Left lung (tissue), 4 donors: ENCODE measurements at regions not wholly inside any gene's neighbourhood (a gene's known extent, or its start where the extent isn't known, plus 50 kb on each side); places are given as distances from the start of the nearest gene placed in this dataset.

Experiments used
- ATAC-seq: fragments of 200-7000 bp; cut with Tn5 transposase; one replicate; pipeline ENCODE4 v1.9.1; 2020; ENCODE audit warnings: moderate library complexity
- DNase-seq, 4 donors: peaks; one replicate each; pipeline ENCODE4 v3.0.0-alpha.2; 2013 to 2020
- H3K27ac ChIP-seq, 2 donors: fragments of 200-600 bp; sonication (generic) in 1 of 2; one replicate each; pipeline versions ENCODE4 v1.5.0 to v1.8.0; 2020 to 2021
- H3K27me3 ChIP-seq, 2 donors: fragments of 200-600 bp; sonication (generic) in 1 of 2; one replicate each; pipeline versions ENCODE4 v1.5.0 to v1.8.0; 2020 to 2021
- H3K36me3 ChIP-seq, 2 donors: fragments of 200-600 bp; sonication (generic) in 1 of 2; one replicate each; pipeline versions ENCODE4 v1.5.0 to v1.8.0; 2020 to 2021
- H3K4me1 ChIP-seq, 2 donors: fragments of 200-600 bp; one replicate each; pipeline ENCODE4 v1.8.0; 2021
- H3K4me3 ChIP-seq, 2 donors: fragments of 200-600 bp; sonication (generic) in 1 of 2; one replicate each; pipeline versions ENCODE4 v1.5.0 to v1.8.0; 2020 to 2021; ENCODE audit warnings: mild to moderate bottlenecking in 1 of 2
- H3K9me3 ChIP-seq, 2 donors: fragments of 200-600 bp; sonication (generic) in 1 of 2; one replicate each; pipeline versions ENCODE4 v1.5.0 to v1.8.0; 2020 to 2021
- CTCF ChIP-seq, 2 donors: fragments of 200-600 bp; sonication (generic) in 1 of 2; IDR thresholded peaks; one replicate each; pipeline versions ENCODE4 v1.5.0 to v1.8.0; 2021; ENCODE audit warnings: antibody characterized with exemption in 2 of 2
- intact Hi-C, 2 donors: fragments of 100-400 bp; cut with DNase I; formaldehyde crosslinking; loops; one replicate each; pipeline versions ENCODE4 v1.11.2 to v1.14.2; 2022
- donor health status: DM: no; HTN: yes; CAD: no.
- donor health status: DM: no; HTN: no; CAD: no.

GRCh38 chr4:136355970-136356369 lies 1176.3 kb downstream of the PCDH18 start:
- DNase-seq (no peak), ATAC-seq (no peak)
- intact Hi-C loops: no loop called here
- Histone ChIP-seq H3K4me3 (no peak overlapping the region), H3K27me3 (no peaks in the 10 kb centered on the region), H3K4me1 (no peaks in the 10 kb centered on the region), H3K27ac (no peak overlapping the region), H3K36me3 (no peaks in the 10 kb centered on the region), H3K9me3 (no peaks in the 10 kb centered on the region)
- no peak for TF ChIP-seq CTCF (IDR thresholded peaks at IDR 0.05)

GRCh38 chr4:136343340-136343739 lies 1189.0 kb downstream of the PCDH18 start:
- no peaks in the 10 kb centered on the region for H3K27me3 ChIP-seq
- no peak overlapping the region for H3K27ac ChIP-seq
- ATAC-seq (no peak), DNase-seq (no peak)
- H3K4me3 ChIP-seq: no peak overlapping the region
- intact Hi-C loops: no loop called here
- no peak for TF ChIP-seq CTCF (IDR thresholded peaks at IDR 0.05)
- H3K9me3 ChIP-seq: peaks cover 0 to 12% of the 10 kb centered on the region in 2 donors
- no peaks in the 10 kb centered on the region for H3K36me3 ChIP-seq
- no peaks in the 10 kb centered on the region for H3K4me1 ChIP-seq

GRCh38 chr4:136342666-136343065 lies 1189.6 kb downstream of the PCDH18 start:
- no peak for TF ChIP-seq CTCF (IDR thresholded peaks at IDR 0.05)

DNA sequence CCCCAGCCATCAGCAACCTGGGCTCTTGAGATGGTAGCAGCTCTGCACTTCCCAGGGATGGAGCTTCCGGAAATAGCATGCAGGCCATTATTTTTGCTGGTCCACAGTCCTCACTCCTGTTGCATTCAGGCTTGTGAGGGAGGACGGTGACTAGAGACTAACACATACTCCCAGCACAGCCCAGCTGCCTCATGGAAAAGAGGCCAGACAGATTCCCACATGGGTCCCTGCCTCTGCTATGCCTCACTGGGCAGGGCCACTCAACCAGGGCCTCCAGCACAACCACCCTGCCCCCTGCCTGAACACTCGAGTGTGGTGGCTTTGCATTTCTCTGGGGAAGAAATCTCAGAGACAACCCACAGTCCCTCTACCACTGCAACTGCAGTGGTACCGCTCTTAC lies 1195.1 kb downstream of the PCDH18 start:
- ATAC-seq: no peak
- TF ChIP-seq CTCF (IDR thresholded peaks at IDR 0.05): no peak
- intact Hi-C loops: no loop called here

More at GRCh38 chr4:136342666-136343065, 1189.6 kb downstream of the PCDH18 start:
- Histone ChIP-seq H3K4me3 (no peak overlapping the region), H3K9me3 (peaks cover 0 to 12% of the 10 kb centered on the region in 2 donors), H3K4me1 (no peaks in the 10 kb centered on the region), H3K27ac (no peak overlapping the region), H3K36me3 (no peaks in the 10 kb centered on the region), H3K27me3 (no peaks in the 10 kb centered on the region)
- intact Hi-C loops: no loop called here
- no peak for DNase-seq
- ATAC-seq: no peak

DNA sequence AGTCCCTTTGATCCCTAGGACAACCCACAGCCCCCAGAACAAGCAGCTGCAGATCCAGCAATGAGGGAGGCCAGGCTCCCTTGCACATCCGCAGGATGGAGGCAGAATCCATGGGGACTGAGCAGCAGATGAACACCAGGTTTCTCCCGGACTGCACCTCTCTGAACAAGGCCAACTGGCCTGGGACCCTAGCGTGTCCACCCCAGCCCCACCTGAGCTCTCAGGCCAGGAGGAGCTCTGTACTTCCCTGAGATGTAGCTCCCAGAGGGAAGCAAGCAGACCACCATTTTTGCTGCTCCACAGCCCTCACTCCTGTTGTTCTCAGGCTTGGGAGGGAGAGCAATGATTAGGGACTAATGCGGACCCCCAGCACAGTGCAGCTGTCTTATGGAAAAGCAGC lies 1195.8 kb downstream of the PCDH18 start:
- Histone ChIP-seq H3K36me3 (no peaks in the 10 kb centered on the region), H3K9me3 (peaks cover 0 to 9% of the 10 kb centered on the region in 2 donors), H3K4me1 (no peaks in the 10 kb centered on the region), H3K27ac (no peak overlapping the region), H3K4me3 (no peak overlapping the region), H3K27me3 (no peaks in the 10 kb centered on the region)
- TF ChIP-seq CTCF (IDR thresholded peaks at IDR 0.05): no peak
- ATAC-seq (no peak), DNase-seq (no peak)
- intact Hi-C loops: no loop called here

More for the DNA sequence above, 1195.1 kb downstream of the PCDH18 start:
- H3K9me3 ChIP-seq: peaks cover 0 to 12% of the 10 kb centered on the region in 2 donors
- no peak for DNase-seq
- no peaks in the 10 kb centered on the region for H3K27me3 ChIP-seq
- H3K27ac ChIP-seq: no peak overlapping the region
- H3K36me3 ChIP-seq: no peaks in the 10 kb centered on the region
- H3K4me1 ChIP-seq: no peaks in the 10 kb centered on the region
- H3K4me3 ChIP-seq: no peak overlapping the region
